ENCODE measurements at regions not wholly inside any gene's neighbourhood (a gene's known extent, or its start where the extent isn't known, plus 50 kb on each side); places are given as distances from the start of the nearest gene placed in this dataset.

DNA sequence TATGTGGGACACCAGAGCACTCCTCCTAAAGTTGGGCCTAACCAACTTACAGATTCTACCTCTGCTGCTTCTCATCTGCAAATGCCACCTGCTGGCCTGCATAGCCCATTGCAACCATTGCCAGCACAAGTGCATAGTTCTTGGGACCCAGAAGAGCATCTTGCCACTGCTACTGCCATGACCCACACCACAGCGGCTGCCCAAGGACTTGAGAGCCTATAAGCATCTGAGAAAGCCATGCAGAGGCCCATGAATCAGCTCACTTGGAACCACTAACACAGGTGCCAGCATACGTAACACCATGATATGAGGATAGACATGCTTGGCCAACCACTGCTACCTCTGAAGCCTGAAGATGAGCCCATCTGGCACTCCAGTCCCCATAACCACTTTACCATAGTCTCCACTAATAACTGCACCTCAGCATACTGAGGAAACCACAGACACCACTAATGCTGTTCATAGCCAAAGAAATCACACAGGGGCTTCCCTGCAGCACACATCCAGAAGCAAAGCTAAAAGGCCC, 258.1 kb upstream of the AGTR2 start:
- TF ChIP-seq, protein P1, sequence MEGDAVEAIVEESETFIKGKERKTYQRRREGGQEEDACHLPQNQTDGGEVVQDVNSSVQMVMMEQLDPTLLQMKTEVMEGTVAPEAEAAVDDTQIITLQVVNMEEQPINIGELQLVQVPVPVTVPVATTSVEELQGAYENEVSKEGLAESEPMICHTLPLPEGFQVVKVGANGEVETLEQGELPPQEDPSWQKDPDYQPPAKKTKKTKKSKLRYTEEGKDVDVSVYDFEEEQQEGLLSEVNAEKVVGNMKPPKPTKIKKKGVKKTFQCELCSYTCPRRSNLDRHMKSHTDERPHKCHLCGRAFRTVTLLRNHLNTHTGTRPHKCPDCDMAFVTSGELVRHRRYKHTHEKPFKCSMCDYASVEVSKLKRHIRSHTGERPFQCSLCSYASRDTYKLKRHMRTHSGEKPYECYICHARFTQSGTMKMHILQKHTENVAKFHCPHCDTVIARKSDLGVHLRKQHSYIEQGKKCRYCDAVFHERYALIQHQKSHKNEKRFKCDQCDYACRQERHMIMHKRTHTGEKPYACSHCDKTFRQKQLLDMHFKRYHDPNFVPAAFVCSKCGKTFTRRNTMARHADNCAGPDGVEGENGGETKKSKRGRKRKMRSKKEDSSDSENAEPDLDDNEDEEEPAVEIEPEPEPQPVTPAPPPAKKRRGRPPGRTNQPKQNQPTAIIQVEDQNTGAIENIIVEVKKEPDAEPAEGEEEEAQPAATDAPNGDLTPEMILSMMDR (IDR thresholded peaks at IDR 0.05), result no peak
- TF ChIP-seq POLR2AphosphoS5 (IDR thresholded peaks at IDR 0.05) (no peak), POLR2A (IDR thresholded peaks at IDR 0.05) (no peak)

Measured in prostate gland (tissue), 2 donors.